ENCODE measurements at regions not wholly inside any gene's neighbourhood (a gene's known extent, or its start where the extent isn't known, plus 50 kb on each side); places are given as distances from the start of the nearest gene placed in this dataset.

DNA sequence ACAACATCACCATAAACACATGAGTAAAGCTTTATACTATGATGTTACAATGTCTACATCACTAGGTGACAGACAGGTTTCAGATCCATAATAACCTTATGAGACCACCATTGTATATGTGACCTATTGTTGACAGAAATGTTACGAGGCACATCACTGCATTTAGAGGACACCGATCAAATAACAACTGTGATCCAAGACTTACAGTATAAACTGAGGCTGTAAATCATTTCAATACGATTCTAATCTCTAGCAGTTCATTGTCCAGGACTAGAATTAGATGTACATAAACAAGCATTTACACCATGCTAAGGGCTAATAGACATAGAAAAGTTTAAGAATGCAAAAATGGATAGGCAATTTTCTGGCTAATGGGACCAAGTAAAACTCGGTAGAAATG is 491.9 kb upstream of the ROBO1 start:
- TF ChIP-seq, protein P1, sequence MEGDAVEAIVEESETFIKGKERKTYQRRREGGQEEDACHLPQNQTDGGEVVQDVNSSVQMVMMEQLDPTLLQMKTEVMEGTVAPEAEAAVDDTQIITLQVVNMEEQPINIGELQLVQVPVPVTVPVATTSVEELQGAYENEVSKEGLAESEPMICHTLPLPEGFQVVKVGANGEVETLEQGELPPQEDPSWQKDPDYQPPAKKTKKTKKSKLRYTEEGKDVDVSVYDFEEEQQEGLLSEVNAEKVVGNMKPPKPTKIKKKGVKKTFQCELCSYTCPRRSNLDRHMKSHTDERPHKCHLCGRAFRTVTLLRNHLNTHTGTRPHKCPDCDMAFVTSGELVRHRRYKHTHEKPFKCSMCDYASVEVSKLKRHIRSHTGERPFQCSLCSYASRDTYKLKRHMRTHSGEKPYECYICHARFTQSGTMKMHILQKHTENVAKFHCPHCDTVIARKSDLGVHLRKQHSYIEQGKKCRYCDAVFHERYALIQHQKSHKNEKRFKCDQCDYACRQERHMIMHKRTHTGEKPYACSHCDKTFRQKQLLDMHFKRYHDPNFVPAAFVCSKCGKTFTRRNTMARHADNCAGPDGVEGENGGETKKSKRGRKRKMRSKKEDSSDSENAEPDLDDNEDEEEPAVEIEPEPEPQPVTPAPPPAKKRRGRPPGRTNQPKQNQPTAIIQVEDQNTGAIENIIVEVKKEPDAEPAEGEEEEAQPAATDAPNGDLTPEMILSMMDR (IDR thresholded peaks at IDR 0.05; ENCODE audit: insufficient read depth, low read length, poor library complexity, severe bottlenecking) = no peak
- DNase-seq (ENCODE audit: extremely low read depth, insufficient read length) = no peak
- H3K4me3 ChIP-seq (replicated peaks; ENCODE audit: low read depth, low read length) = no peak overlapping the region
- H3K36me3 ChIP-seq (ENCODE audit: control insufficient read depth, insufficient read depth, low read length) = no peaks in the 10 kb centered on the region
- no peaks in the 10 kb centered on the region for H3K27me3 ChIP-seq (replicated peaks; ENCODE audit: control insufficient read depth, insufficient read depth, low read length)

GRCh38 chr3:80252113-80252512 is 484.3 kb upstream of the ROBO1 start:
- TF ChIP-seq, protein P1 (IDR thresholded peaks at IDR 0.05; ENCODE audit: insufficient read depth, low read length, poor library complexity, severe bottlenecking) = no peak
- no peak for DNase-seq (ENCODE audit: extremely low read depth, insufficient read length)
- Histone ChIP-seq H3K36me3 (ENCODE audit: control insufficient read depth, insufficient read depth, low read length) (no peaks in the 10 kb centered on the region), H3K27me3 (replicated peaks; ENCODE audit: control insufficient read depth, insufficient read depth, low read length) (no peaks in the 10 kb centered on the region), H3K4me3 (replicated peaks; ENCODE audit: low read depth, low read length) (no peak overlapping the region)

GRCh38 chr3:80247766-80248165 is 480.0 kb upstream of the ROBO1 start:
- Histone ChIP-seq H3K27me3 (replicated peaks; ENCODE audit: control insufficient read depth, insufficient read depth, low read length) (no peaks in the 10 kb centered on the region), H3K4me3 (replicated peaks; ENCODE audit: low read depth, low read length) (no peak overlapping the region), H3K36me3 (ENCODE audit: control insufficient read depth, insufficient read depth, low read length) (no peaks in the 10 kb centered on the region)
- no peak for DNase-seq (ENCODE audit: extremely low read depth, insufficient read length)
- TF ChIP-seq, protein P1 (IDR thresholded peaks at IDR 0.05; ENCODE audit: insufficient read depth, low read length, poor library complexity, severe bottlenecking) = no peak

GRCh38 chr3:80244390-80244789 is 476.6 kb upstream of the ROBO1 start:
- no peak overlapping the region for H3K4me3 ChIP-seq (replicated peaks; ENCODE audit: low read depth, low read length)
- DNase-seq (ENCODE audit: extremely low read depth, insufficient read length) = no peak
- H3K36me3 ChIP-seq (ENCODE audit: control insufficient read depth, insufficient read depth, low read length) = no peaks in the 10 kb centered on the region
- H3K27me3 ChIP-seq (replicated peaks; ENCODE audit: control insufficient read depth, insufficient read depth, low read length) = no peaks in the 10 kb centered on the region
- TF ChIP-seq, protein P1 (IDR thresholded peaks at IDR 0.05; ENCODE audit: insufficient read depth, low read length, poor library complexity, severe bottlenecking) = no peak

- Histone ChIP-seq H3K36me3 (ENCODE audit: control insufficient read depth, insufficient read depth, low read length) (no peaks in the 10 kb centered on the region), H3K27me3 (replicated peaks; ENCODE audit: control insufficient read depth, insufficient read depth, low read length) (no peaks in the 10 kb centered on the region), H3K4me3 (replicated peaks; ENCODE audit: low read depth, low read length) (no peak overlapping the region)
- TF ChIP-seq, protein P1 (IDR thresholded peaks at IDR 0.05; ENCODE audit: insufficient read depth, low read length, poor library complexity, severe bottlenecking) = no peak
- no peak for DNase-seq (ENCODE audit: extremely low read depth, insufficient read length)
These were observed 474.0 kb upstream of the ROBO1 start for GRCh38 chr3:80241791-80242190.

GRCh38 chr3:80239301-80239700 is 471.5 kb upstream of the ROBO1 start:
- no peaks in the 10 kb centered on the region for H3K36me3 ChIP-seq (ENCODE audit: control insufficient read depth, insufficient read depth, low read length)
- no peak for DNase-seq (ENCODE audit: extremely low read depth, insufficient read length)
- no peaks in the 10 kb centered on the region for H3K27me3 ChIP-seq (replicated peaks; ENCODE audit: control insufficient read depth, insufficient read depth, low read length)
- H3K4me3 ChIP-seq (replicated peaks; ENCODE audit: low read depth, low read length) = no peak overlapping the region
- TF ChIP-seq, protein P1 (IDR thresholded peaks at IDR 0.05; ENCODE audit: insufficient read depth, low read length, poor library complexity, severe bottlenecking) = no peak

Measured in GM06990 (cell line).